Astrocyte (in vitro differentiated cells and primary cell): ENCODE measurements at regions not wholly inside any gene's neighbourhood (a gene's known extent, or its start where the extent isn't known, plus 50 kb on each side); places are given as distances from the start of the nearest gene placed in this dataset.

Source experiments
- DNase-seq: peaks from one replicate; pipeline ENCODE4 v3.0.0-alpha.2; 2010; ENCODE audit warnings: low read depth
- FAIRE-seq: peaks from 2 replicates; lab custom pipeline; 2011; peaks lifted over from hg19 to GRCh38; lab: Jason Lieb, UNC
- H2AFZ ChIP-seq: 2 replicates; pipeline ENCODE4 v1.6.0; 2012; ENCODE audit warnings: low read depth, low read length, inconsistent platforms
- H3K27ac ChIP-seq: 2 replicates; pipeline ENCODE4 v1.5.1; 2011; ENCODE audit warnings: low read depth, low read length, inconsistent platforms
- H3K27me3 ChIP-seq: 2 replicates; pipeline ENCODE4 v1.6.0; 2011; ENCODE audit warnings: low read length, inconsistent platforms; ENCODE audit not compliant: insufficient read depth
- H3K36me3 ChIP-seq: 2 replicates; pipeline ENCODE4 v1.5.1; 2011; ENCODE audit warnings: low read length, inconsistent platforms; ENCODE audit not compliant: insufficient read depth
- H3K4me1 ChIP-seq: 2 replicates; pipeline ENCODE4 v1.5.1; 2011; ENCODE audit warnings: low read length, inconsistent platforms; ENCODE audit not compliant: insufficient read depth
- H3K4me2 ChIP-seq: 2 replicates; pipeline ENCODE4 v1.6.0; 2012; ENCODE audit warnings: low read length, inconsistent platforms
- H3K4me3 ChIP-seq: 2 replicates; pipeline ENCODE4 v1.5.1; 2011; ENCODE audit warnings: low read depth, mild to moderate bottlenecking, low read length, inconsistent platforms; ENCODE audit not compliant: insufficient read depth
- H3K79me2 ChIP-seq: 2 replicates; pipeline ENCODE4 v1.6.0; 2012; ENCODE audit warnings: mild to moderate bottlenecking, low read length, inconsistent platforms; ENCODE audit not compliant: insufficient read depth
- H3K9ac ChIP-seq: 2 replicates; pipeline ENCODE4 v1.6.0; 2012; ENCODE audit warnings: mild to moderate bottlenecking, low read length, inconsistent platforms
- H3K9me3 ChIP-seq: 2 replicates; pipeline ENCODE4 v1.5.1; 2012; ENCODE audit warnings: low read depth, mild to moderate bottlenecking, low read length, inconsistent platforms; ENCODE audit not compliant: insufficient read depth
- H4K20me1 ChIP-seq: 2 replicates; pipeline ENCODE4 v1.6.0; 2012; ENCODE audit warnings: low read length, inconsistent platforms; ENCODE audit not compliant: insufficient read depth
- H3K27ac Mint-ChIP-seq: one replicate; pipeline ENCODE4 v1.8.0; 2021; ENCODE audit warnings: mild to moderate bottlenecking, mixed read lengths; ENCODE audit not compliant: unreplicated experiment
- H3K27me3 Mint-ChIP-seq: one replicate; pipeline ENCODE4 v1.8.0; 2021; ENCODE audit warnings: low read depth, mixed read lengths; ENCODE audit not compliant: unreplicated experiment
- H3K36me3 Mint-ChIP-seq: one replicate; pipeline ENCODE4 v1.8.0; 2021; ENCODE audit warnings: low read depth, mixed read lengths; ENCODE audit not compliant: unreplicated experiment
- H3K4me1 Mint-ChIP-seq: one replicate; pipeline ENCODE4 v1.8.0; 2021; ENCODE audit warnings: low read depth, mixed read lengths; ENCODE audit not compliant: unreplicated experiment
- H3K4me3 Mint-ChIP-seq: one replicate; pipeline ENCODE4 v1.8.0; 2021; ENCODE audit warnings: mild to moderate bottlenecking, moderate library complexity, mixed read lengths; ENCODE audit not compliant: unreplicated experiment
- H3K9me3 Mint-ChIP-seq: one replicate; pipeline ENCODE4 v1.8.0; 2021; ENCODE audit warnings: mild to moderate bottlenecking, mixed read lengths; ENCODE audit not compliant: unreplicated experiment
- CTCF ChIP-seq: IDR thresholded peaks from 2 replicates; pipeline ENCODE4 v1.5.1; 2011; ENCODE audit warnings: low read depth, mild to moderate bottlenecking, inconsistent platforms, low read length, moderate library complexity; ENCODE audit not compliant: insufficient read depth
- EZH2 ChIP-seq: IDR thresholded peaks from 2 replicates; pipeline ENCODE4 v1.6.1; 2012; ENCODE audit warnings: mild to moderate bottlenecking, low read length, inconsistent platforms; ENCODE audit not compliant: insufficient read depth

- H3K27me3 ChIP-seq: no peaks in the 10 kb centered on the region
- H3K9me3 ChIP-seq: peaks cover 3% of the 10 kb centered on the region
- peak overlapping the region; percentile 4 for H3K27ac ChIP-seq
- peak; percentile 68 for DNase-seq
- no peak for TF ChIP-seq CTCF
- no peak for TF ChIP-seq EZH2
- no peaks in the 10 kb centered on the region for H4K20me1 ChIP-seq
- H3K4me1 ChIP-seq: peaks cover 23% of the 10 kb centered on the region
- H3K27me3 Mint-ChIP-seq: peaks cover 9% of the 10 kb centered on the region
- H3K36me3 ChIP-seq: no peaks in the 10 kb centered on the region
- H3K4me3 Mint-ChIP-seq: no peak overlapping the region
- peaks cover 13% of the 10 kb centered on the region for H3K4me1 Mint-ChIP-seq
- H3K9ac ChIP-seq: no peak overlapping the region
- H2AFZ ChIP-seq: peak overlapping the region; percentile 61
- no peak overlapping the region for H3K4me3 ChIP-seq
- FAIRE-seq: peak; percentile 5
- H3K4me2 ChIP-seq: peak overlapping the region; percentile 53
- H3K27ac Mint-ChIP-seq: no peak overlapping the region
- peaks cover 4% of the 10 kb centered on the region for H3K9me3 Mint-ChIP-seq
- no peaks in the 10 kb centered on the region for H3K79me2 ChIP-seq
- no peaks in the 10 kb centered on the region for H3K36me3 Mint-ChIP-seq
Measured at GRCh38 chr9:129473523-129474244, 147.2 kb downstream of the C9orf50 start.

GRCh38 chr9:129472651-129473102, 148.2 kb downstream of the C9orf50 start:
- H4K20me1 ChIP-seq: no peaks in the 10 kb centered on the region
- no peak overlapping the region for H2AFZ ChIP-seq
- H3K9me3 ChIP-seq: peaks cover 3% of the 10 kb centered on the region
- no peak overlapping the region for H3K4me3 ChIP-seq
- H3K27me3 ChIP-seq: no peaks in the 10 kb centered on the region
- Mint-ChIP-seq H3K27me3 (peaks cover 13% of the 10 kb centered on the region), H3K36me3 (no peaks in the 10 kb centered on the region), H3K4me3 (no peak overlapping the region), H3K27ac (no peak overlapping the region), H3K4me1 (peaks cover 13% of the 10 kb centered on the region), H3K9me3 (peaks cover 4% of the 10 kb centered on the region)
- no peak overlapping the region for H3K27ac ChIP-seq
- no peaks in the 10 kb centered on the region for H3K36me3 ChIP-seq
- H3K4me1 ChIP-seq: peaks cover 23% of the 10 kb centered on the region
- H3K9ac ChIP-seq: no peak overlapping the region
- FAIRE-seq (no peak), DNase-seq (no peak)
- H3K4me2 ChIP-seq: no peak overlapping the region
- no peaks in the 10 kb centered on the region for H3K79me2 ChIP-seq
- no peak for TF ChIP-seq CTCF
